Lower leg skin (tissue), 3 donors: ENCODE measurements at regions not wholly inside any gene's neighbourhood (a gene's known extent, or its start where the extent isn't known, plus 50 kb on each side); places are given as distances from the start of the nearest gene placed in this dataset.

Experiments used
- POLR2A ChIP-seq, 2 donors: fragments of 450-650 bp; IDR thresholded peaks; one replicate each; pipeline ENCODE4 v1.6.1; 2016 to 2017; ENCODE audit warnings: antibody characterized with exemption in 2 of 2, mild to moderate bottlenecking in 1 of 2, moderate library complexity in 1 of 2
- TF ChIP-seq, protein P1 (sequence below), 3 donors: fragments of 450-650 bp; IDR thresholded peaks; one replicate each; pipeline ENCODE4 v1.5.1; 2016; ENCODE audit warnings: antibody characterized with exemption in 3 of 3, mild to moderate bottlenecking in 3 of 3, moderate library complexity in 2 of 3

DNA sequence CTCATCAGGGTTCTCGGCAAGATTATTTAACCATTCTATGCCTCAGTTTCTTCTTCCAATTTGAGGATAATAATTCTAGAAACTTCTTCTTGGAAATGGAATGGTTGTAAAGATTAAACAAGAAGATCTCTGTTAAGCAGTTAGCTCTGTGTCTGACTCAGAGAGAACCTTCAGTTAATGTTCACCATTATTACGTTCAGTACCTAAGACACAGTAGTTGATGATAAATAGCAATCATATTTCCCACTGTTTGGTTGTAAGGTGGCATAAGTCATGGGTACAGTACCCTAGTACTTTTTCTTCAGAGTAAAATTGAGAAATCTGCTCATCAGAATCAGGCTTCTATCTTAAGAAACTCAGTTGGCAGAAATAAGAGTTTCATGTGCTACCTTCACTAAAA is 366.5 kb upstream of the BOD1L1 start:
- TF ChIP-seq, protein P1, sequence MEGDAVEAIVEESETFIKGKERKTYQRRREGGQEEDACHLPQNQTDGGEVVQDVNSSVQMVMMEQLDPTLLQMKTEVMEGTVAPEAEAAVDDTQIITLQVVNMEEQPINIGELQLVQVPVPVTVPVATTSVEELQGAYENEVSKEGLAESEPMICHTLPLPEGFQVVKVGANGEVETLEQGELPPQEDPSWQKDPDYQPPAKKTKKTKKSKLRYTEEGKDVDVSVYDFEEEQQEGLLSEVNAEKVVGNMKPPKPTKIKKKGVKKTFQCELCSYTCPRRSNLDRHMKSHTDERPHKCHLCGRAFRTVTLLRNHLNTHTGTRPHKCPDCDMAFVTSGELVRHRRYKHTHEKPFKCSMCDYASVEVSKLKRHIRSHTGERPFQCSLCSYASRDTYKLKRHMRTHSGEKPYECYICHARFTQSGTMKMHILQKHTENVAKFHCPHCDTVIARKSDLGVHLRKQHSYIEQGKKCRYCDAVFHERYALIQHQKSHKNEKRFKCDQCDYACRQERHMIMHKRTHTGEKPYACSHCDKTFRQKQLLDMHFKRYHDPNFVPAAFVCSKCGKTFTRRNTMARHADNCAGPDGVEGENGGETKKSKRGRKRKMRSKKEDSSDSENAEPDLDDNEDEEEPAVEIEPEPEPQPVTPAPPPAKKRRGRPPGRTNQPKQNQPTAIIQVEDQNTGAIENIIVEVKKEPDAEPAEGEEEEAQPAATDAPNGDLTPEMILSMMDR (IDR thresholded peaks at IDR 0.05), result no peak
- no peak for TF ChIP-seq POLR2A (IDR thresholded peaks at IDR 0.05)
